ENCODE measurements at regions not wholly inside any gene's neighbourhood (a gene's known extent, or its start where the extent isn't known, plus 50 kb on each side); places are given as distances from the start of the nearest gene placed in this dataset.
A peak's percentile ranks its signal among the peaks of the same experiment; 100 is the strongest.

GRCh38 chr3:56899851-56900250, 98.1 kb upstream of the ARHGEF3 start:
- no peak for DNase-seq (ENCODE audit: low read depth)
- no peak overlapping the region for H3K4me3 ChIP-seq (ENCODE audit: low read depth, low read length)
- TF ChIP-seq CTCF (IDR thresholded peaks at IDR 0.05; ENCODE audit: insufficient read depth, low read depth, low read length): no peak

GRCh38 chr3:56899078-56899477, 97.3 kb upstream of the ARHGEF3 start:
- TF ChIP-seq CTCF (IDR thresholded peaks at IDR 0.05; ENCODE audit: insufficient read depth, low read depth, low read length): no peak
- no peak overlapping the region for H3K4me3 ChIP-seq (ENCODE audit: low read depth, low read length)
- no peak for DNase-seq (ENCODE audit: low read depth)

GRCh38 chr3:56896357-56896756, 94.6 kb upstream of the ARHGEF3 start:
- DNase-seq (ENCODE audit: low read depth): no peak
- no peak for TF ChIP-seq CTCF (IDR thresholded peaks at IDR 0.05; ENCODE audit: insufficient read depth, low read depth, low read length)
- no peak overlapping the region for H3K4me3 ChIP-seq (ENCODE audit: low read depth, low read length)

- DNase-seq (ENCODE audit: low read depth): no peak
- no peak overlapping the region for H3K4me3 ChIP-seq (ENCODE audit: low read depth, low read length)
- no peak for TF ChIP-seq CTCF (IDR thresholded peaks at IDR 0.05; ENCODE audit: insufficient read depth, low read depth, low read length)
Observed at GRCh38 chr3:56894881-56895431, 93.2 kb upstream of the ARHGEF3 start.

- DNase-seq (ENCODE audit: low read depth): peak; percentile 69
- TF ChIP-seq CTCF (IDR thresholded peaks at IDR 0.05; ENCODE audit: insufficient read depth, low read depth, low read length): no peak
- H3K4me3 ChIP-seq (ENCODE audit: low read depth, low read length): no peak overlapping the region
Observed at GRCh38 chr3:56890448-56891091, 88.8 kb upstream of the ARHGEF3 start.

GRCh38 chr3:56889131-56889530, 87.4 kb upstream of the ARHGEF3 start:
- TF ChIP-seq CTCF (IDR thresholded peaks at IDR 0.05; ENCODE audit: insufficient read depth, low read depth, low read length): no peak
- H3K4me3 ChIP-seq (ENCODE audit: low read depth, low read length): no peak overlapping the region
- no peak for DNase-seq (ENCODE audit: low read depth)
